NCI-H2227 treated with DMSO at 0.1 percent for 48 hours (cell line): ENCODE measurements at regions not wholly inside any gene's neighbourhood (a gene's known extent, or its start where the extent isn't known, plus 50 kb on each side); places are given as distances from the start of the nearest gene placed in this dataset.

Experiments
- DNase-seq: peaks from one replicate; lab custom pipeline; 2025; lab: John Stamatoyannopoulos, UW

GRCh38 chr11:80669620-80670019, 1228.8 kb upstream of the TENM4 start:
- DNase-seq, result no peak

GRCh38 chr11:80668039-80668438, 1227.2 kb upstream of the TENM4 start:
- DNase-seq, result no peak

GRCh38 chr11:80655834-80656233, 1215.0 kb upstream of the TENM4 start:
- no peak for DNase-seq

GRCh38 chr11:80650966-80651365, 1210.1 kb upstream of the TENM4 start:
- DNase-seq, result no peak

GRCh38 chr11:80649186-80649585, 1208.4 kb upstream of the TENM4 start:
- no peak for DNase-seq

GRCh38 chr11:80638296-80638695, 1197.5 kb upstream of the TENM4 start:
- DNase-seq, result no peak

- no peak for DNase-seq
Measured at GRCh38 chr11:80637571-80637970, 1196.7 kb upstream of the TENM4 start.

GRCh38 chr11:80636999-80637398, 1196.2 kb upstream of the TENM4 start:
- no peak for DNase-seq

- no peak for DNase-seq
Measured at GRCh38 chr11:80635178-80635577, 1194.3 kb upstream of the TENM4 start.

- no peak for DNase-seq
Measured at GRCh38 chr11:80632691-80633090, 1191.9 kb upstream of the TENM4 start.

GRCh38 chr11:80632156-80632555, 1191.3 kb upstream of the TENM4 start:
- no peak for DNase-seq

- no peak for DNase-seq
Measured at GRCh38 chr11:80629466-80629865, 1188.6 kb upstream of the TENM4 start.

GRCh38 chr11:80627364-80627763, 1186.5 kb upstream of the TENM4 start:
- no peak for DNase-seq

- DNase-seq, result no peak
Measured at GRCh38 chr11:80626721-80627120, 1185.9 kb upstream of the TENM4 start.

GRCh38 chr11:80625563-80625962, 1184.7 kb upstream of the TENM4 start:
- no peak for DNase-seq

- no peak for DNase-seq
Measured at GRCh38 chr11:80621871-80622270, 1181.0 kb upstream of the TENM4 start.

- no peak for DNase-seq
Measured at GRCh38 chr11:80620867-80621266, 1180.0 kb upstream of the TENM4 start.

- no peak for DNase-seq
Measured at GRCh38 chr11:80617156-80617555, 1176.3 kb upstream of the TENM4 start.

- no peak for DNase-seq
Measured at GRCh38 chr11:80616070-80616800, 1175.4 kb upstream of the TENM4 start.

- no peak for DNase-seq
Measured at GRCh38 chr11:80613655-80614054, 1172.8 kb upstream of the TENM4 start.

- DNase-seq, result no peak
Measured at GRCh38 chr11:80610516-80610915, 1169.7 kb upstream of the TENM4 start.

- DNase-seq, result no peak
Measured at GRCh38 chr11:80603472-80603871, 1162.6 kb upstream of the TENM4 start.

GRCh38 chr11:80598905-80599304, 1158.1 kb upstream of the TENM4 start:
- DNase-seq, result no peak

- DNase-seq, result no peak
Measured at GRCh38 chr11:80596291-80596810, 1155.5 kb upstream of the TENM4 start.
